ENCODE measurements at regions not wholly inside any gene's neighbourhood (a gene's known extent, or its start where the extent isn't known, plus 50 kb on each side); places are given as distances from the start of the nearest gene placed in this dataset.

GRCh38 chr5:86780018-86780417, 162.3 kb downstream of the COX7C start:
- H3K4me1 ChIP-seq (ENCODE audit: insufficient read depth, insufficient read length) = no peaks in the 10 kb centered on the region
- no peak overlapping the region for H3K9ac ChIP-seq (ENCODE audit: insufficient read length, low read depth)
- H3K27me3 ChIP-seq (ENCODE audit: insufficient read depth, insufficient read length) = no peaks in the 10 kb centered on the region
- H3K9me3 ChIP-seq (ENCODE audit: insufficient read depth, low read length) = no peaks in the 10 kb centered on the region
- H3K4me3 ChIP-seq (ENCODE audit: insufficient read length, low read depth) = no peak overlapping the region
- H3K36me3 ChIP-seq (ENCODE audit: insufficient read depth, insufficient read length, low read length) = no peaks in the 10 kb centered on the region
- no peak for TF ChIP-seq SUZ12 (IDR thresholded peaks at IDR 0.05; ENCODE audit: extremely low read depth, insufficient read depth, insufficient read length)
- no peak for TF ChIP-seq YY1 (IDR thresholded peaks at IDR 0.05; ENCODE audit: insufficient read depth, insufficient read length)
- no peak for TF ChIP-seq ZNF274 (IDR thresholded peaks at IDR 0.05; ENCODE audit: low read depth, low read length)
- DNase-seq (ENCODE audit: low read depth, low spot score) = no peak

GRCh38 chr5:86786955-86787354, 169.2 kb downstream of the COX7C start:
- no peaks in the 10 kb centered on the region for H3K27me3 ChIP-seq (ENCODE audit: insufficient read depth, insufficient read length)
- no peak overlapping the region for H3K9ac ChIP-seq (ENCODE audit: insufficient read length, low read depth)
- H3K4me1 ChIP-seq (ENCODE audit: insufficient read depth, insufficient read length) = no peaks in the 10 kb centered on the region
- no peak for DNase-seq (ENCODE audit: low read depth, low spot score)
- H3K36me3 ChIP-seq (ENCODE audit: insufficient read depth, insufficient read length, low read length) = no peaks in the 10 kb centered on the region
- TF ChIP-seq YY1 (IDR thresholded peaks at IDR 0.05; ENCODE audit: insufficient read depth, insufficient read length) = no peak
- TF ChIP-seq SUZ12 (IDR thresholded peaks at IDR 0.05; ENCODE audit: extremely low read depth, insufficient read depth, insufficient read length) = no peak
- TF ChIP-seq ZNF274 (IDR thresholded peaks at IDR 0.05; ENCODE audit: low read depth, low read length) = no peak
- no peaks in the 10 kb centered on the region for H3K9me3 ChIP-seq (ENCODE audit: insufficient read depth, low read length)
- H3K4me3 ChIP-seq (ENCODE audit: insufficient read length, low read depth) = no peak overlapping the region

- no peaks in the 10 kb centered on the region for H3K4me1 ChIP-seq (ENCODE audit: insufficient read depth, insufficient read length)
- H3K27me3 ChIP-seq (ENCODE audit: insufficient read depth, insufficient read length) = no peaks in the 10 kb centered on the region
- H3K36me3 ChIP-seq (ENCODE audit: insufficient read depth, insufficient read length, low read length) = no peaks in the 10 kb centered on the region
- H3K9me3 ChIP-seq (ENCODE audit: insufficient read depth, low read length) = no peaks in the 10 kb centered on the region
- H3K9ac ChIP-seq (ENCODE audit: insufficient read length, low read depth) = no peak overlapping the region
- TF ChIP-seq SUZ12 (IDR thresholded peaks at IDR 0.05; ENCODE audit: extremely low read depth, insufficient read depth, insufficient read length) (no peak), YY1 (IDR thresholded peaks at IDR 0.05; ENCODE audit: insufficient read depth, insufficient read length) (no peak), ZNF274 (IDR thresholded peaks at IDR 0.05; ENCODE audit: low read depth, low read length) (no peak)
- no peak for DNase-seq (ENCODE audit: low read depth, low spot score)
- no peak overlapping the region for H3K4me3 ChIP-seq (ENCODE audit: insufficient read length, low read depth)
Measured at GRCh38 chr5:86795659-86796058, 177.9 kb downstream of the COX7C start.

- TF ChIP-seq ZNF274 (IDR thresholded peaks at IDR 0.05; ENCODE audit: low read depth, low read length) = no peak
- no peak for TF ChIP-seq YY1 (IDR thresholded peaks at IDR 0.05; ENCODE audit: insufficient read depth, insufficient read length)
- no peak for TF ChIP-seq SUZ12 (IDR thresholded peaks at IDR 0.05; ENCODE audit: extremely low read depth, insufficient read depth, insufficient read length)
- Histone ChIP-seq H3K9me3 (ENCODE audit: insufficient read depth, low read length) (no peaks in the 10 kb centered on the region), H3K4me3 (ENCODE audit: insufficient read length, low read depth) (no peak overlapping the region), H3K9ac (ENCODE audit: insufficient read length, low read depth) (no peak overlapping the region), H3K4me1 (ENCODE audit: insufficient read depth, insufficient read length) (no peaks in the 10 kb centered on the region), H3K36me3 (ENCODE audit: insufficient read depth, insufficient read length, low read length) (no peaks in the 10 kb centered on the region), H3K27me3 (ENCODE audit: insufficient read depth, insufficient read length) (no peaks in the 10 kb centered on the region)
- peak; percentile 11 for DNase-seq (ENCODE audit: low read depth, low spot score)
Measured at GRCh38 chr5:86797677-86798076, 179.9 kb downstream of the COX7C start.

- no peaks in the 10 kb centered on the region for H3K27me3 ChIP-seq (ENCODE audit: insufficient read depth, insufficient read length)
- DNase-seq (ENCODE audit: low read depth, low spot score) = no peak
- H3K9me3 ChIP-seq (ENCODE audit: insufficient read depth, low read length) = peaks cover 12% of the 10 kb centered on the region
- no peaks in the 10 kb centered on the region for H3K36me3 ChIP-seq (ENCODE audit: insufficient read depth, insufficient read length, low read length)
- H3K4me3 ChIP-seq (ENCODE audit: insufficient read length, low read depth) = no peak overlapping the region
- no peaks in the 10 kb centered on the region for H3K4me1 ChIP-seq (ENCODE audit: insufficient read depth, insufficient read length)
- no peak overlapping the region for H3K9ac ChIP-seq (ENCODE audit: insufficient read length, low read depth)
- TF ChIP-seq SUZ12 (IDR thresholded peaks at IDR 0.05; ENCODE audit: extremely low read depth, insufficient read depth, insufficient read length) (no peak), ZNF274 (IDR thresholded peaks at IDR 0.05; ENCODE audit: low read depth, low read length) (no peak), YY1 (IDR thresholded peaks at IDR 0.05; ENCODE audit: insufficient read depth, insufficient read length) (no peak)
Measured at GRCh38 chr5:86806206-86806605, 188.5 kb downstream of the COX7C start.

GRCh38 chr5:86807046-86808031, 189.6 kb downstream of the COX7C start:
- Histone ChIP-seq H3K9ac (ENCODE audit: insufficient read length, low read depth) (no peak overlapping the region), H3K4me1 (ENCODE audit: insufficient read depth, insufficient read length) (no peaks in the 10 kb centered on the region), H3K4me3 (ENCODE audit: insufficient read length, low read depth) (no peak overlapping the region), H3K27me3 (ENCODE audit: insufficient read depth, insufficient read length) (no peaks in the 10 kb centered on the region), H3K9me3 (ENCODE audit: insufficient read depth, low read length) (peaks cover 12% of the 10 kb centered on the region), H3K36me3 (ENCODE audit: insufficient read depth, insufficient read length, low read length) (no peaks in the 10 kb centered on the region)
- TF ChIP-seq SUZ12 (IDR thresholded peaks at IDR 0.05; ENCODE audit: extremely low read depth, insufficient read depth, insufficient read length) = no peak
- TF ChIP-seq YY1 (IDR thresholded peaks at IDR 0.05; ENCODE audit: insufficient read depth, insufficient read length) = no peak
- no peak for DNase-seq (ENCODE audit: low read depth, low spot score)

- H3K4me1 ChIP-seq (ENCODE audit: insufficient read depth, insufficient read length) = no peaks in the 10 kb centered on the region
- no peaks in the 10 kb centered on the region for H3K27me3 ChIP-seq (ENCODE audit: insufficient read depth, insufficient read length)
- no peak overlapping the region for H3K9ac ChIP-seq (ENCODE audit: insufficient read length, low read depth)
- no peak for TF ChIP-seq SUZ12 (IDR thresholded peaks at IDR 0.05; ENCODE audit: extremely low read depth, insufficient read depth, insufficient read length)
- no peak for TF ChIP-seq YY1 (IDR thresholded peaks at IDR 0.05; ENCODE audit: insufficient read depth, insufficient read length)
- no peak for TF ChIP-seq ZNF274 (IDR thresholded peaks at IDR 0.05; ENCODE audit: low read depth, low read length)
- H3K36me3 ChIP-seq (ENCODE audit: insufficient read depth, insufficient read length, low read length) = no peaks in the 10 kb centered on the region
- DNase-seq (ENCODE audit: low read depth, low spot score) = no peak
- no peaks in the 10 kb centered on the region for H3K9me3 ChIP-seq (ENCODE audit: insufficient read depth, low read length)
- H3K4me3 ChIP-seq (ENCODE audit: insufficient read length, low read depth) = no peak overlapping the region
Measured at GRCh38 chr5:86814315-86814714, 196.6 kb downstream of the COX7C start.

Measured in NT2/D1 (cell line).